Endodermal cell (in vitro differentiated cells): ENCODE measurements at regions not wholly inside any gene's neighbourhood (a gene's known extent, or its start where the extent isn't known, plus 50 kb on each side); places are given as distances from the start of the nearest gene placed in this dataset.

ENCODE experiments used
- DNase-seq: peaks from one replicate; pipeline ENCODE4 v3.0.0-alpha.2; 2017
- H3K27ac ChIP-seq: 2 replicates; pipeline ENCODE4 v1.5.1; 2013; ENCODE audit warnings: mild to moderate bottlenecking, low read depth, low read length, moderate library complexity
- H3K27me3 ChIP-seq: 2 replicates; pipeline ENCODE4 v1.6.1; 2013; ENCODE audit warnings: mild to moderate bottlenecking, low read length, moderate library complexity; ENCODE audit not compliant: insufficient read depth, control insufficient read depth, poor library complexity, severe bottlenecking
- H3K36me3 ChIP-seq: 2 replicates; pipeline ENCODE4 v1.7.0; 2013; ENCODE audit warnings: mild to moderate bottlenecking, low read length, moderate library complexity; ENCODE audit not compliant: control insufficient read depth, insufficient read depth
- H3K4me1 ChIP-seq: one replicate; pipeline ENCODE4 v1.7.0; 2013; ENCODE audit warnings: low read length; ENCODE audit not compliant: control insufficient read depth, insufficient read depth
- H3K4me3 ChIP-seq: 2 replicates; pipeline ENCODE4 v1.5.1; 2013; ENCODE audit warnings: mild to moderate bottlenecking, low read length, moderate library complexity
- H3K9ac ChIP-seq: 2 replicates; pipeline ENCODE4 v1.6.1; 2013; ENCODE audit warnings: mild to moderate bottlenecking, low read length, moderate library complexity; ENCODE audit not compliant: poor library complexity, severe bottlenecking; ENCODE audit errors: extremely low read depth
- H3K9me3 ChIP-seq: 2 replicates; pipeline ENCODE4 v1.6.1; 2013; ENCODE audit warnings: mild to moderate bottlenecking, low read length, moderate library complexity; ENCODE audit not compliant: control insufficient read depth
- H3K27ac Mint-ChIP-seq: 2 replicates; pipeline ENCODE4 v1.8.0; 2020; ENCODE audit warnings: mixed read lengths
- H3K27me3 Mint-ChIP-seq: 2 replicates; pipeline ENCODE4 v1.8.0; 2021; ENCODE audit warnings: mild to moderate bottlenecking, mixed read lengths; ENCODE audit not compliant: insufficient read depth
- H3K36me3 Mint-ChIP-seq: 2 replicates; pipeline ENCODE4 v1.8.0; 2020; ENCODE audit warnings: low read depth, mixed read lengths
- H3K4me1 Mint-ChIP-seq: 2 replicates; pipeline ENCODE4 v1.8.0; 2020; ENCODE audit warnings: mixed read lengths
- H3K4me3 Mint-ChIP-seq: 2 replicates; pipeline ENCODE4 v1.8.0; 2020; ENCODE audit warnings: mild to moderate bottlenecking, moderate library complexity, mixed read lengths
- H3K9me3 Mint-ChIP-seq: 2 replicates; pipeline ENCODE4 v1.8.0; 2020; ENCODE audit warnings: mild to moderate bottlenecking, mixed read lengths
- WGBS, 2 experiments: methylation state at CpG; one replicate each; pipeline versions ENCODE4 v1.1.5 to v1.1.7; 2013; ENCODE audit warnings: missing lambda C conversion rate in 2 of 2, mixed read lengths in 1 of 2; ENCODE audit not compliant: insufficient coverage in 1 of 2, insufficient read length in 1 of 2; 5-methylcytosine and 5-hydroxymethylcytosine counted together
- TF ChIP-seq, protein P1 (sequence below): fragments of 200-600 bp; sonication (generic); conservative IDR thresholded peaks from 2 replicates; pipeline ENCODE4 v1.5.0; 2021; ENCODE audit warnings: antibody characterized with exemption, mild to moderate bottlenecking

DNA sequence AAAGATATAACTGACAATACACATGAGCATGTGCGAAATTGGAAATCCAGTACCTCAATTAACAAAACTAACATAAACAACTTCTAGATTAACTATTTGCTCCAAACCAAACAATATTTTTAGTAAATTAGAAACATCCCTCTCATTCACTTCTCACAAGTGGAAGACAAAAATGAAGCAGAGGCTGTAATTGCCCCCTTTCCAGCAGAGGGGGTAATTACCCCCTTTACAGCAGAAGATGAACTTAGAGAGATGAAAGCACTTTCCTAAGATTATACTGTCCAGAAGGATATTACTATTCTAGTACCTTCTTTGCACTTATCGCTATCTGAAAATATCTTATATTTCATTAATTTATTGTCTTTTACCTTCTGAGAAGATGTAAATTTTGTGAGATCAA, 1025.2 kb downstream of the FSCB start:
- no peak overlapping the region for H3K27ac ChIP-seq
- Mint-ChIP-seq H3K27me3 (no peaks in the 10 kb centered on the region), H3K27ac (no peak overlapping the region), H3K4me3 (no peak overlapping the region), H3K4me1 (no peaks in the 10 kb centered on the region), H3K36me3 (no peaks in the 10 kb centered on the region), H3K9me3 (no peaks in the 10 kb centered on the region)
- DNase-seq, result no peak
- no peaks in the 10 kb centered on the region for H3K36me3 ChIP-seq
- no peak overlapping the region for H3K9ac ChIP-seq
- H3K4me3 ChIP-seq, result no peak overlapping the region
- TF ChIP-seq, protein P1, sequence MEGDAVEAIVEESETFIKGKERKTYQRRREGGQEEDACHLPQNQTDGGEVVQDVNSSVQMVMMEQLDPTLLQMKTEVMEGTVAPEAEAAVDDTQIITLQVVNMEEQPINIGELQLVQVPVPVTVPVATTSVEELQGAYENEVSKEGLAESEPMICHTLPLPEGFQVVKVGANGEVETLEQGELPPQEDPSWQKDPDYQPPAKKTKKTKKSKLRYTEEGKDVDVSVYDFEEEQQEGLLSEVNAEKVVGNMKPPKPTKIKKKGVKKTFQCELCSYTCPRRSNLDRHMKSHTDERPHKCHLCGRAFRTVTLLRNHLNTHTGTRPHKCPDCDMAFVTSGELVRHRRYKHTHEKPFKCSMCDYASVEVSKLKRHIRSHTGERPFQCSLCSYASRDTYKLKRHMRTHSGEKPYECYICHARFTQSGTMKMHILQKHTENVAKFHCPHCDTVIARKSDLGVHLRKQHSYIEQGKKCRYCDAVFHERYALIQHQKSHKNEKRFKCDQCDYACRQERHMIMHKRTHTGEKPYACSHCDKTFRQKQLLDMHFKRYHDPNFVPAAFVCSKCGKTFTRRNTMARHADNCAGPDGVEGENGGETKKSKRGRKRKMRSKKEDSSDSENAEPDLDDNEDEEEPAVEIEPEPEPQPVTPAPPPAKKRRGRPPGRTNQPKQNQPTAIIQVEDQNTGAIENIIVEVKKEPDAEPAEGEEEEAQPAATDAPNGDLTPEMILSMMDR, result peak; percentile 70
- no peaks in the 10 kb centered on the region for H3K27me3 ChIP-seq
- WGBS, 2 experiments, result 88 to 100% methylated on average over 1 of the region's 2 CpGs
- no peaks in the 10 kb centered on the region for H3K4me1 ChIP-seq
- H3K9me3 ChIP-seq, result no peaks in the 10 kb centered on the region

DNA sequence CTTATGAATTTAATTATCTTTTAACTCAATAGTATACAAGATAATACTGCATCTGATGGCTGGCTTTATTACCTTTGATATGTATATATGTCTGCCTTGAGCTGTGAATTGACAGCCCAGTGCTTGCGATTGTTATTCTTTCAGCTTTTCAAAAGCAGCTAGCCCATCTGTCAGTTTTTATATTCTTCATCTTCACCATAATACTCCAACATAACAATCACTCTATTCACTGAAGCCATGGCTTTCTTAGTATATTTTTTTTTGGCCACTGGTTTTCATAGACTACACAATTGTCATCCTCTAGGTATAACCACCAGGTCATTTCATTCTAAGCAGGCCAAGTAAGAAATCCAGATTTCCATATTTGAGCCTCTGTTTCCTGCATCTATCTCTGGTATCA, 1026.1 kb downstream of the FSCB start:
- WGBS, 2 experiments, result 100% methylated on average over 1 of the region's 1 CpG
- no peak overlapping the region for H3K4me3 ChIP-seq
- no peaks in the 10 kb centered on the region for H3K27me3 Mint-ChIP-seq
- no peaks in the 10 kb centered on the region for H3K27me3 ChIP-seq
- H3K9me3 Mint-ChIP-seq, result no peaks in the 10 kb centered on the region
- no peak overlapping the region for H3K27ac Mint-ChIP-seq
- no peaks in the 10 kb centered on the region for H3K4me1 ChIP-seq
- no peak overlapping the region for H3K27ac ChIP-seq
- DNase-seq, result no peak
- TF ChIP-seq, protein P1, result no peak
- no peak overlapping the region for H3K9ac ChIP-seq
- H3K9me3 ChIP-seq, result no peaks in the 10 kb centered on the region
- H3K4me1 Mint-ChIP-seq, result no peaks in the 10 kb centered on the region
- no peaks in the 10 kb centered on the region for H3K36me3 Mint-ChIP-seq
- H3K4me3 Mint-ChIP-seq, result no peak overlapping the region
- no peaks in the 10 kb centered on the region for H3K36me3 ChIP-seq

DNA sequence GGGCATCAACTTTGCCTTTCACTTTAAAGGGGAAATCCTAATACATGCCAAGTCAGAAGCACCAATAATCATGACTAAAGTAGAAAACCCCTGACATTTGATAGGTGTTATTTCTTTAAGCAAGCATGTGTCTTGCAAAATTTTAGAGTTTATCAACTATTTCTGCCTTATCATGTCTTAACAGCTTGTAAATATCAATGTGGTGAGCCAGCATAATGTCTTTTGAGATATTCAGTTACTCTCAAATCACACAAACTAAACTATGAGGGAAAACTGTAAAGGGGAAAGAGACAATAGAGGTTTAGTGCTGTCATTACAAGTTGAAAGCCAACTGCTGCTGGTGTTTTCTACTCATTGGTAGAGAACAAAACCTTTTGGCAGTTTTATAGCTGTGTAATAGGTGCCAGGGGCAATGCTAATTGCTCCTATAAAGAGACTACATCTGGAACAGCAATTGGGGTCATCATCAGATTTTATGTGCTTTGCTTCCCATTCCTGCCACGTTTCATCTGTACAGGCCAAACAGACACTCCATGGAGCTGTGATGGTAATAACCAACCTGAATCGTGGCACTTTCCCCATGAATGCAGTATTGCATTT, 1027.4 kb downstream of the FSCB start:
- no peaks in the 10 kb centered on the region for H3K4me1 ChIP-seq
- H3K4me3 ChIP-seq, result no peak overlapping the region
- Mint-ChIP-seq H3K36me3 (no peaks in the 10 kb centered on the region), H3K27ac (no peak overlapping the region), H3K4me1 (peaks cover 2% of the 10 kb centered on the region), H3K27me3 (no peaks in the 10 kb centered on the region), H3K4me3 (no peak overlapping the region), H3K9me3 (no peaks in the 10 kb centered on the region)
- no peaks in the 10 kb centered on the region for H3K27me3 ChIP-seq
- no peak overlapping the region for H3K9ac ChIP-seq
- H3K9me3 ChIP-seq, result no peaks in the 10 kb centered on the region
- 86 to 88% methylated on average over 2 of the region's 2 CpGs for WGBS, 2 experiments
- TF ChIP-seq, protein P1, result no peak
- H3K36me3 ChIP-seq, result no peaks in the 10 kb centered on the region
- DNase-seq, result no peak
- no peak overlapping the region for H3K27ac ChIP-seq
